NOMO-1 (cell line): ENCODE measurements at regions not wholly inside any gene's neighbourhood (a gene's known extent, or its start where the extent isn't known, plus 50 kb on each side); places are given as distances from the start of the nearest gene placed in this dataset.

Experiments used
- DNase-seq, 2 experiments: peaks; one replicate each; lab custom pipeline; 2025; ENCODE audit not compliant: unreplicated experiment in 2 of 2; lab: John Stamatoyannopoulos, UW

DNA sequence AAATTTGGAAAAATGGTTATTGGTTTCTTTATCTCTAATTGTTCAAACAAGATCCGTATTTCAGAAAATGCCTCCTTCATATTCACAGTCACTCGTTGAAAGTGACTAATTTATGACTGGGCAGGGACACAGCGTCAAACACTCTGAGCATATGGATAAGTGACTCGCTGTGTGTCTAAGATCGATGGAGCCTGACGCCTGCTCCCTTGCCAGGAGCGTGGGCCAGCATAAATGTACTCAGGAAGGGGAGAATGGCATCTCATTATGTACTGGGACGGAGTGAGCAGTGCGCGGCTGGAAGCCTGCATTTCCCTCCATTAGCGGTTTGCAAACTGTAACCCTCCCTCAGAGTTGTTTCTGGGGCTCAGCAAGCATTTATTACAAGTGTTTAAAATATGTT, 79.8 kb upstream of the CAST start:
- no peak for DNase-seq

DNA sequence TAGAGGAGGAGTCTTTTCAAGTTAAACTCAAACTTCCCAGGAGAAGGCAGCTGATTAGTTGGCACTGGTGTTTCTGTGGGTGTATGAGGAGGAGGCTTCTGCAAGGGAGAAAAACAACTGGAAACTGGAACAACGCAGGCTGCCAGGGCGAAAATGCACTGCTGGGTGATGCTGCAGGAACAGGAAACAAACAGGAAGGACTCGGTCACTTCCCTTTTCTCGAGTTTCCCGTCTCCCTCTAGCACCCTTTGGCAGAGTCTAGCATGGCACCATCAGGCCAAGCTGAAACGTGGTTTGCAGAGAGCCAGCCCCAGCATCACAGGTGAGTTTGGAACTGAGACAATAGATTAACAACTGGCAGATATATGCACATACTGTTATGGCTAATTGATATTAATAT, 77.5 kb upstream of the CAST start:
- DNase-seq, result peak in 1 of 2 experiments; percentile 34

DNA sequence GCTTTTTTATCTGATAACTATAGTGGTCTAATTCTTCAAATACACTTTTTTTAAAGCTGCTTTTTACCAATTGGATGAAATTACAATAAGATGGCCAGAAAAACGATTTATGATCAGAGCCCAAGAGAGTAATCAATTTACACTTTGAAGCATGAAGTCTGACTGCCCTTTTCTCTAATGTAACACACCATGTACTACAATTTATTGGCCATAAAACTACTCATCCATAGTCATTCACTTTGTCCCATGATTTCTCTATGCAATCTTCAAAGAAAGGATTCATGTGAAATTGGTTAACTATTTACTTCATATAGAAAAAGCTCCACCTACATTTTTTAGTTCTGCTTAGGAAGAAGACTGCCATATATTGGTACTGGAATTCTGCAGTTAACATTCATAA, 73.6 kb upstream of the CAST start:
- no peak for DNase-seq

DNA sequence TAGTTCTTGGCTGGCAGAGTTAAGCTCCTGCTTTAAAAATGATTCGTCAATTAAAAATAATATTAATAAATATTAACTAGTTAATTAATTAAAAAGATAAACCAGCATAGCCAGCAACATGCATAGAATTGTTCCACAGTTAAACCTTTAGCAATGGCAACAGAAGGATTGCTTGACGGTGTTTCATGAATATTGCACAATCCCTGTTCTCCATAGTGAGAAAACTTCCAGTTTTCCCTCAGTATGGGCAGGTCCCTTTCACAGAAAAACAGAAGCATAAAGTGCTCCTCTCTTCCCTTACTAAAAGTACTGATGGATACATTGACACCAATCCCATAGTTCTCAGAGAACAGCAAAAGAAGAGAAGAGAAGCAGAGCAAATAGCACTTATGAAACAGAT, 71.4 kb upstream of the CAST start:
- no peak for DNase-seq

DNA sequence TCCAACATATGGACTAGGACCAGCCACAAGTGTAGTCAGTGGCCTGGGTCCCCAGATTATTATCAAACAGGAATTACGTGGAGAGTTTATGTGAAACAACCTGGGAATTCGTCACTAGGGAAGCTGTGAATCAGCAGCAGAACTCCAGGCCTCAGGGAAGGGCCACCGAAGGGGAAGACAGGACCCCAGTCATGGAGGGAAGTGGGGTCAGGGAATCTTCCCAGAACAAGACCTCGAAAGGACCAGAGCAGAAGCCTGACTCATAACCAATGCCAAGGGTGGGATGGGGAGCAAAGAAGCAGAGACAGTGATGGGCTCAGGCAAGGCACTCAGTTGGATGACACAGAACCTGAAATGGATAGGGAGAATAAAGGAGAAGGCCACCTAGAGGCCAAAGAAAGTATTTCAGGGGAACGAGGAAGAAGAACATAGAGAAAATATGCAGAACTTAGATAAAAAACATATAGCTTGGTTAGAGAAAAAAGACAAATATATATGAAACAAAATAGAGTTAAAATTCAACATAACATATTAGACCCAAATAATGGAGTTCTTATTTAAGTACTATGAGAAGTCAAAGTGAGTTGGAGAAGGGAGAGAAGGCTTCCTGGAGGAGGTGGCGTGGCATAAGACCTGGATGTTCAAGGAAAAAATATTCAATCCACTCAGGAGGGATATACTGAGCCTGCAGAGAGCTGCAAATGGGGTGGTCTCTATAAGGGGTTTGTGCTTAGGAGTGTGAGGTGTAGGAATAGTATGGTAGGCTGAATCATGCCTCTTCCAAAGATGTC, 66.7 kb upstream of the CAST start:
- peak in 1 of 2 experiments; percentile 39 for DNase-seq

DNA sequence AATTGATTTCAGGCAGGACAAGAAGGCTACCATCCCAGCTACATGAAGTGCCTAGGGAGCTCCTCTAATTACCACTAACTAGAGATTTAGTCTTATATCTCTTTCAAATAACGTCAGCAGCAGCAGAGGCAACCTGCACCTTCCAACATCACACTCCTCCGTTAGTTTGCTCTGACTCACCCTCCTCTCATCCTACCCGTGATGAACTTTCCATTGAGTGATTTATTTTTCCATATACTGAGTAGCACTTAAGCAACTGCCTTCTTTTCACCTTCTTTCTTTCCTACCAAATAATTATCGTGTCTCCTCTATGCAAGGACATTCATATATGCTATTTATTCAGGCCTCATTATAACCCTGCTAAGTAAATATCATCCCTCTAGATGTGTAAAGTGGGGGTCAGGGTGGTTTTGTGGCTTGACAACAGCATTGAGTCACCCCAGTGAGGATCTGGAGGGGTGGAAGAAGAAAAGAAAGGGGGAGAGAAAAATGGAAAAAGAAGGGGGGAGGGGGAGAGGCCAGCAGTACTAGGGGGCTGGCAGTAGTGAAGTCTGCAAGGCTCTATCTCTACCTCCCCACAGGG, 64.6 kb upstream of the CAST start:
- DNase-seq, result no peak

DNA sequence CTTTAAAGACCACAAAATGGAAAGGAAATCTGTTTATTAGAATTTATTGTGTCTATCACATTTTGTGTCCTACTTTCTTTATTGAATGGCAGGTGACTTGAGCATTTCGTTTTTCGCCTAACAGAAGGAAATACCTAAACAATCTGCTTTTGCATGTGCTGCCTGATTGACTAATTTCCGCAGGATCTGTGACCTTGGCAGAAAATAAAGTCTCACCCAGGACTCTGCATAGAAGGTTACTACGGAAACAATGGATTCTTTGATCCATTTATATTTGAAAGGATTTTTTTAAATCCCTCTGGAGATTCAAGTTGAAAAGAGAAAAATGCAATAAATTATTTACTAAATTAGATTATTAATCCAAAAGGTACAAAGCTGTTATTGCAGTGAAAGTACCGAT, 61.0 kb upstream of the CAST start:
- no peak for DNase-seq

DNA sequence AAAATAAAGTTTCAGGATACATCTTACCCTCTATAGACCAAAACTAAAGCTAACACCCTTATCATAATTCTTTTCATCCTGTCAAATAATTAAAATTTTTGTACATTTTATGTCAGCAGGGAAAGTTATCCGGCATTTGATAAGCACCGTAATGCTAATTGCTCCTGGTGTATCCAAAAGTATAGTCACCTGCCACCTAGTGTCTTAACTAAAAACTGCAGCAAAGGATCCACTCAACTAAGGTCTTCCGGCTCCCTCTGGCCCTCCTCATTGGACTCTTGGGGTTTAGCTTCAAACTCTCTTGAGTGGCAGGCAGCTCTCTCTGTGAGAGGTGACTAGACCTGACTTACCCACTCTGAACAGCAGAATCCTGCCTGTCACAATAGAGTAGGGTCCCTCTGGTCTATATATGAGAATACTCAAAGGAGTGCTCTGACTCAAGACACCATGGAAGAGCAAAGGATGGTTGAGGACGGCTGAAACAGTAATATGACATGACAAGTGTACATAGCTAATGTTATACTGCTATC, 60.4 kb upstream of the CAST start:
- DNase-seq, result peak in 1 of 2 experiments; percentile 35

DNA sequence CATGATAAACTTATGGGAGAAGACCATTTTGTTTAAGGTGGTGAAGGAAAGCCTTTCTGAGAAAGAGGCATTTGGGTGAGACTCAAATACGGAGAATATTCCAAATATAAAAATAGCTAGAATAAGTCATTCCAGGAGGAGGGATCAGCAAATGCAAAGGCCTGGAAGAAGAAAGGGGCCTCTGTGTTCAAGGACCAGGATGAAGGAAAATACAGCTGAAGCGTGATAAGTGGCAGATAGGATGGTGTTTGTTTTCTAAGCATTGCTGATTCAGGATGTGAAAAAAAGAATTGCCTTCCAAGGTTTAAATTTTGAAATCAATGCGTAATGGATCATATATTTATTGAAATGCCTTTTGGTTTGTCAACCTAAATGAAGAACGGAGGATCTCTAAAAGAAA, 59.4 kb upstream of the CAST start:
- DNase-seq, result no peak

DNA sequence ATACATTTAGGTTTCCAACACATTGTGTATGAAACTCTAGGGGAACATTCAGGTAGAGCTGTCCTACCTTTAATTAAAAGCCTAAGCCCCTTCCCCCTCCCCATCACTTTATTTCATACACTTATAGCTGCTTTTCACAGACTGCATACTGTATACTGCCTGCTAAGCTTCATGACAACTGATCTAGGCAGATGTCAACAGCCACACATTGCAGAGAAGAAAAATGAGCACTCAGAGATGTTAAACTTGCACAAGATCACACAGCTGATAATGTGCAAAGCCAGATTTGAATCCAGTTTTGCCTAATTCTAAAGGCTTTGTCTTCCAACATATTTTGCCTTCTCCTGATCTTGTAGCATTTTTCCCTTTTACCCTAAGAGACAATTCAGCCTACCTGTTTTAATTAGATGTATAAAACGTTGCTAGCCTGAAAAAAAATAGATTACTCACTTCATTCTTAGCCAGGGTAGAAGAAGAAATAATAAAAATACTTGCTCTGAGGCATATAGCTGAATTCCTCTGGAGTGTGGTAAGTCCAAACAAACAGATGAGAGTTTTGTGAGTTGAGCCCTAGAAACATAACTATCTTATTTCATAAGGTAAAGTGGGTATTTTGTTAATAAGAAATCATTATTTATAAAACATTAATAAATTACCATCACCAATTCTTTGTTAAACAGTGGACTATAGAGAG, 56.9 kb upstream of the CAST start:
- no peak for DNase-seq

DNA sequence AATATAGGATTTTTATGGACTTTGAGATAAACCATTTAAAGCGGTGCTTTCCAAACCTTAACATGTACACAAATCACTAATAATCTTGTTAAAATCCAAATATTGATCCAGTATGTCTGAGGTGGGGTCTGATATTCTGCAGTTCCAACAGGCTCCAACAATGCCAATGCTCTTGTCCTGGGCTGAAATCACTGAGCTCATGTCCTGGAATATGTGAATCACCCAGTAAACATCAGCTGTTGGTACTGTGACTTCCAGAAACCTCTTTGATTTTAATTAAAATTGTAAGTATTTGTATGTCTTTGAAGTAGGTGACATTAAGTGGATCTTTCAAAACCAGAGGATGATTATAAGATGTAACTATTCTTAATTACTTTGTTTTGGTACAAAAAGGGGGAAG, 52.8 kb upstream of the CAST start:
- no peak for DNase-seq

DNA sequence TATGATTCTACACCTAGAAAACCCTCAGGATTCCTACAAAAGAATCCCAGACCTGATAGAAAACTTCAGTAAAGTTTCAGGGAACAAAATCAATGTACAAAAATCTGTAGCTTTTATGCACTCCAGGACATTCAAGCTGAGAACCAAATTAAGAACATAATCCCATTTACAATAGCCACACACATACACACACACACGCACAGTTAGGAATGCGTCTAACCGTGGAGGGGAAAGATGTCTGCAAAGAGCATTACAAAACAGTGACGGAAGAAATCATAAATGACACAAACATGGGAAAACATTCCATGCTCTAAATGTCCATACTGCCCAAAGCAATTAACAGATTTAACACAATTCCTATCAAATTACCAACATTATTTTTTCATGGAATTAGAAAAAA, 51.4 kb upstream of the CAST start:
- DNase-seq, result no peak

DNA sequence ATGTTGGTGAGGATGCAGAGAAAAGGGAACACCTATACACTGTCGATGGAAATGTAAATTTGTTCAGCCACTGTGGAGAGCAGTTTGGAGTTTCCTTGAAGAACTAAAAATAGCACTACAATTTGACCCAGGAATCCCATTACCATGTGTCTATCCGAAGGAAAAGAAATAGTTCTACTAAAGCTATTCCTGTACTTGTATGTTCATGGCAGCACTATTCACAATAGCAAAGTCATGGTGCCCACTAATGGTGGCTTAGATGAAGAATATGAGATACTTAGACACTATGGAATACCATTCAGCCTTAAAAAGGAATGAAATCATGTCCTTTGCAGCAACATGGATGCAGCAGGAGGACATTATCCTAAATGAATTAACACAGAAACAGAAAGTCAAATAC, 50.2 kb upstream of the CAST start:
- no peak for DNase-seq
